GM12874 (cell line): ENCODE measurements at regions not wholly inside any gene's neighbourhood (a gene's known extent, or its start where the extent isn't known, plus 50 kb on each side); places are given as distances from the start of the nearest gene placed in this dataset.

Source experiments
- CTCF ChIP-seq: IDR thresholded peaks from 2 replicates; pipeline ENCODE4 v1.5.1; 2011; ENCODE audit warnings: low read depth, mild to moderate bottlenecking, control low read depth, low read length, moderate library complexity; ENCODE audit not compliant: insufficient read depth

GRCh38 chr6:44527583-44528369 is 140.3 kb downstream of the CDC5L start:
- TF ChIP-seq CTCF, result no peak

DNA sequence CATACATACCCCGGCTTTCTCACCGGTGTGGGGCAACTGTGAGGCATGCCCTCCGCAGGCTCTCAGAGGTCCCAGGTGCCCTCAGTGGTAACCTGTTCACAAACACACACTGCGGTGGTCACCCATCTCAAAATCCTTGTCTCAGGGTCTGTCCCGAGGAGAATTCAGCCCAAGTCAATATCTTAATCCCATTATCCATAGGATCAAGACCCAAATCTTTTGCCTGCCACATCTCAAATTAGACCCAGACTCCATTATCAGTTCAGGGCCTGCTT is 140.8 kb downstream of the CDC5L start:
- TF ChIP-seq CTCF, result no peak

DNA sequence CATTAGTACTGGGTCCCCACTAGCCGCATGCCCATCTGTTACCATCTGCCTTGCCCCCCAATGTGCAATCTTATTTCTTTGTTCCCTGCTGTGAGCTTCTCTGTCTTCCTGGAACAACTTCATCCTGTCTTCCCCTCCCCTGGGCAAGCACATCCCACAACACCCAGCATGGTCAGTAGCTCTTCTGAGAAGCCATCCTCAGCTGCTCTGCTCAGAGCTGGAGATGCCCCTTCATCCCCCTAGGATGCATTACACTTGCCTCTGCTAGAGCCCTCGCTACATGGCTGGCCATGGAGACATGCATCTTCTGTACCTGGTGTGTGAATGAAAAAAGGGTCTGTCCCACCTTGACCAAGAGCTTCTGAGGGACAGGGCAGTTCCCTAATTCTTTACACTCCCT is 141.2 kb downstream of the CDC5L start:
- no peak for TF ChIP-seq CTCF

GRCh38 chr6:44529146-44529905 is 141.8 kb downstream of the CDC5L start:
- TF ChIP-seq CTCF, result no peak

- no peak for TF ChIP-seq CTCF
Measured at GRCh38 chr6:44530209-44530909, 142.9 kb downstream of the CDC5L start.

GRCh38 chr6:44530910-44531234 is 143.4 kb downstream of the CDC5L start:
- no peak for TF ChIP-seq CTCF

GRCh38 chr6:44531442-44532015 is 144.0 kb downstream of the CDC5L start:
- TF ChIP-seq CTCF, result no peak
